ENCODE measurements at regions not wholly inside any gene's neighbourhood (a gene's known extent, or its start where the extent isn't known, plus 50 kb on each side); places are given as distances from the start of the nearest gene placed in this dataset.

DNA sequence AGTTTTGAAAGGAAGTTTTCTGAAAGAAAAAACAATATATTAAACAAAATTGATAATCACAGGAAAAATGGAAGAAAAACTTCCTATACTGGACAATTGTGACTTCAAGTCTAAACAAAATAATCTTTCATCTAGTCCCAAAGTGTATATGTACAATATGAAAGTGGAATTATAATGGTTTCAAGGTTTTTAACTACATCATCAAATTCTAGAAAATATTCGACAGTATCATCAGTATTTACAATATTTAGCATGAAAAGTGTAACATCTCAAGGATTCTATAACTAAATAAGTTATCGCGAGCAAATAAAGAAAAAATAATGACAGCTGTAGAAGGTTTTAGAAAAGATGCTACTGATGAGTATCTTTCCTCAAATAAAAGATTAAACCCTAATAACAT is 310.9 kb upstream of the LRFN5 start:
- no peak for DNase-seq
- no peak overlapping the region for H3K4me3 ChIP-seq (replicated peaks in 1 of 3)
- H3K27me3 ChIP-seq, result no peaks in the 10 kb centered on the region
- TF ChIP-seq, protein P1, sequence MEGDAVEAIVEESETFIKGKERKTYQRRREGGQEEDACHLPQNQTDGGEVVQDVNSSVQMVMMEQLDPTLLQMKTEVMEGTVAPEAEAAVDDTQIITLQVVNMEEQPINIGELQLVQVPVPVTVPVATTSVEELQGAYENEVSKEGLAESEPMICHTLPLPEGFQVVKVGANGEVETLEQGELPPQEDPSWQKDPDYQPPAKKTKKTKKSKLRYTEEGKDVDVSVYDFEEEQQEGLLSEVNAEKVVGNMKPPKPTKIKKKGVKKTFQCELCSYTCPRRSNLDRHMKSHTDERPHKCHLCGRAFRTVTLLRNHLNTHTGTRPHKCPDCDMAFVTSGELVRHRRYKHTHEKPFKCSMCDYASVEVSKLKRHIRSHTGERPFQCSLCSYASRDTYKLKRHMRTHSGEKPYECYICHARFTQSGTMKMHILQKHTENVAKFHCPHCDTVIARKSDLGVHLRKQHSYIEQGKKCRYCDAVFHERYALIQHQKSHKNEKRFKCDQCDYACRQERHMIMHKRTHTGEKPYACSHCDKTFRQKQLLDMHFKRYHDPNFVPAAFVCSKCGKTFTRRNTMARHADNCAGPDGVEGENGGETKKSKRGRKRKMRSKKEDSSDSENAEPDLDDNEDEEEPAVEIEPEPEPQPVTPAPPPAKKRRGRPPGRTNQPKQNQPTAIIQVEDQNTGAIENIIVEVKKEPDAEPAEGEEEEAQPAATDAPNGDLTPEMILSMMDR (IDR thresholded peaks at IDR 0.05), result no peak
- H3K9me3 ChIP-seq, result no peaks in the 10 kb centered on the region
- 92 to 95% methylated on average over 3 of the region's 3 CpGs for WGBS, 2 donors
- no peak overlapping the region for H3K27ac ChIP-seq
- intact Hi-C loops (cut with DNase I), result no loop called here
- no peaks in the 10 kb centered on the region for H3K4me1 ChIP-seq
- H3K36me3 ChIP-seq, result no peaks in the 10 kb centered on the region

DNA sequence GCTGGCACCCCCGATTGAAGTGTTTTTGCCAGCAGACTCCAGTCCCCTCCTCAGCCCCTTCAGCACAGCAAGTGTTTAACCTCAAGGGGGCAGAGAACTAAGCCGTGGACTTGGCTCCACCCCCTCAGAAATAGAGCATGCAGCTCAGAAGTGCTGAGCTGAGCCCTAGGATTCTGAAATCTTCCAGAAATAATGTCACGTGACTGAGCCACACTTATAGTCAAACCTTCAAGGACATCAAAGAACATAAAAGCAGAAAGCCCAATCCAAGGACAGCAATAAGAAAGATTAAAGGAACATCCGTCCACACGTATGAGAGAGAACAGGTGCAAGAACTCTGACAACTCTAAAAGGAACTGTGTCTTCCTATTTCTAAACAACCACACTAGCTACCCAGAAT is 317.7 kb upstream of the LRFN5 start:
- H3K9me3 ChIP-seq, result no peaks in the 10 kb centered on the region
- intact Hi-C loops (cut with DNase I), result no loop called here
- TF ChIP-seq, protein P1 (IDR thresholded peaks at IDR 0.05), result no peak
- H3K4me3 ChIP-seq (replicated peaks in 1 of 3), result no peak overlapping the region
- no peaks in the 10 kb centered on the region for H3K27me3 ChIP-seq
- H3K36me3 ChIP-seq, result no peaks in the 10 kb centered on the region
- no peaks in the 10 kb centered on the region for H3K4me1 ChIP-seq
- 64 to 71% methylated on average over 5 of the region's 5 CpGs for WGBS, 2 donors
- no peak for DNase-seq
- no peak overlapping the region for H3K27ac ChIP-seq

DNA sequence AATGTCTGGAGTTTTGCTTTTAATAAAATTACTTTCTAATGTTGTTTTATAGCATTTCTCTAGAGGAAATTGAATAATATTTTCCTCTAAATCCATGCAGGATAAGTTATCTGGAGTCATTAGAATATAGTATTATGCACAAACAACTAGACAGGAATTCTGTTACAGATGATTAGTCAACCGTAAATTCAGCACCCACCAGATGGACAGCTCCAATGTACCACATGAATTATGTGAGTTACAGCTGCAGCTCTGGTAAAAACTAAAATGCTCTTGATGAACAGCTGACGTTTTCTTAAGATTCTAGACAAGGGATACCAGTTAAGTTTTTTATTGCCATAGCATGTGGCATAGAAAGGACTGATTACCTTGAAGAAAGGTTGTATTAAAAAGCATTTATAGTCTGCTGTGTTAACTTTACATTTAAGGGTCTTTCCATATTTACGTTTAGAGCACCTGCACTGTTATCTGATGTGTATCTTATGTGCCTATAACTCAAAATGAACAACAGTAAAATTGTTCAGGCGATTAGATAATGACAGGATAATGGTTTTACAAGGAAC is 321.4 kb upstream of the LRFN5 start:
- WGBS, 2 donors, result 35 to 38% methylated on average over 4 of the region's 4 CpGs
- intact Hi-C loops (cut with DNase I), result no loop called here
- TF ChIP-seq POLR2A (IDR thresholded peaks at IDR 0.05), result no peak
- TF ChIP-seq, protein P1 (IDR thresholded peaks at IDR 0.05), result no peak
- H3K27ac ChIP-seq, result no peak overlapping the region
- H3K9me3 ChIP-seq, result no peaks in the 10 kb centered on the region
- no peaks in the 10 kb centered on the region for H3K4me1 ChIP-seq
- DNase-seq, result no peak
- no peaks in the 10 kb centered on the region for H3K27me3 ChIP-seq
- H3K36me3 ChIP-seq, result no peaks in the 10 kb centered on the region
- H3K4me3 ChIP-seq (replicated peaks in 1 of 3), result no peak overlapping the region

DNA sequence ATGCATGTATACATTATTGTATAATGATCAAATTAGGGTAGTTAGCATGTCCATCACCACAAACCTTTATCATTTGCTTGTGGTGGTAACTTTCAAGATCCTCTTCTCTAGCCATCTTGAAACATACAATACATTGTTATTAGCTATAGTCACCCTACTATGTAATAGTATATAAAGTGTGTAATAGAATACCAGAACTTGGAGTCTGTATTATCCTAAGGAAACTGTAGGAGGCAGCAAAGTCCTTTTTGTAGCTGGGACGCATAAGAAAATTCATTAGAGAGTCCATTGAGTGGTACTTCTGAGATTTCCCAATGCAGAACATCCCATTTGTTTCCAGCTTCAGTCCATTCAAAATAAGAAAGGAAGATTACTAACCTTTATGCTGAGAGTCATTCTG is 325.9 kb upstream of the LRFN5 start:
- Histone ChIP-seq H3K27me3 (no peaks in the 10 kb centered on the region), H3K36me3 (no peaks in the 10 kb centered on the region), H3K4me3 (replicated peaks in 1 of 3) (no peak overlapping the region), H3K9me3 (no peaks in the 10 kb centered on the region), H3K4me1 (no peaks in the 10 kb centered on the region), H3K27ac (no peak overlapping the region)
- no peak for TF ChIP-seq POLR2A (IDR thresholded peaks at IDR 0.05)
- TF ChIP-seq, protein P1 (IDR thresholded peaks at IDR 0.05), result peak in 1 of 6 experiments; percentile 11
- DNase-seq, result no peak
- intact Hi-C loops (cut with DNase I), result no loop called here
- 8 to 12% methylated on average over 1 of the region's 1 CpG for whole genome bisulfite sequencing, 2 donors

DNA sequence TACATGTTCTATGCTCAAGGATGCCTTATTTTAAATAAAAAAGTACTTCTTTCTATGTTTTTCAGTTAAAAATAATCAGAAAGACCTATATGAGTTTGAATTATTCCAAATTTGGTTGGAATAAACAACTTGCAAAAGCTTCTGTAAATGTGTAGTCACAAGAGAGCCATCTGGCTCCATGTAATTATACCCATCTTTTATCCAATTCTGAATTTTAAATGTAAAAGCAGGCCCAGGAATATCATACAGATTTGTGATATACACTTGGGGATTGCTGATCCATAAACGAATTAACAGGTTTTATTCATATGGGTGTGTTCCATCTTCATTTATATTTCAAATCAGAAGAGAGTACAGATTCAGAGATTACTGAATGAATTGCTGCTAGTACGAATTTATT is 329.2 kb upstream of the LRFN5 start:
- no peak overlapping the region for H3K4me3 ChIP-seq (replicated peaks in 1 of 3)
- 70 to 80% methylated on average over 2 of the region's 2 CpGs for WGBS, 2 donors
- intact Hi-C loops (cut with DNase I), result no loop called here
- H3K27me3 ChIP-seq, result no peaks in the 10 kb centered on the region
- TF ChIP-seq, protein P1 (IDR thresholded peaks at IDR 0.05), result no peak
- TF ChIP-seq POLR2A (IDR thresholded peaks at IDR 0.05), result no peak
- DNase-seq, result no peak
- H3K4me1 ChIP-seq, result no peaks in the 10 kb centered on the region
- no peak overlapping the region for H3K27ac ChIP-seq
- H3K9me3 ChIP-seq, result no peaks in the 10 kb centered on the region
- no peaks in the 10 kb centered on the region for H3K36me3 ChIP-seq
